GM12865 (cell line): ENCODE measurements at regions not wholly inside any gene's neighbourhood (a gene's known extent, or its start where the extent isn't known, plus 50 kb on each side); places are given as distances from the start of the nearest gene placed in this dataset.

ENCODE experiments used
- DNase-seq: peaks from one replicate; pipeline ENCODE4 v3.0.0; 2010; ENCODE audit warnings: low read depth
- H3K4me3 ChIP-seq: 2 replicates; pipeline ENCODE4 v1.5.1; 2011; ENCODE audit warnings: mild to moderate bottlenecking, low read depth, low read length, control low read depth
- CTCF ChIP-seq: IDR thresholded peaks from 2 replicates; pipeline ENCODE4 v1.5.1; 2011; ENCODE audit warnings: low read length, control low read depth, low read depth, inconsistent platforms; ENCODE audit not compliant: insufficient read depth; ENCODE audit errors: missing control alignments

DNA sequence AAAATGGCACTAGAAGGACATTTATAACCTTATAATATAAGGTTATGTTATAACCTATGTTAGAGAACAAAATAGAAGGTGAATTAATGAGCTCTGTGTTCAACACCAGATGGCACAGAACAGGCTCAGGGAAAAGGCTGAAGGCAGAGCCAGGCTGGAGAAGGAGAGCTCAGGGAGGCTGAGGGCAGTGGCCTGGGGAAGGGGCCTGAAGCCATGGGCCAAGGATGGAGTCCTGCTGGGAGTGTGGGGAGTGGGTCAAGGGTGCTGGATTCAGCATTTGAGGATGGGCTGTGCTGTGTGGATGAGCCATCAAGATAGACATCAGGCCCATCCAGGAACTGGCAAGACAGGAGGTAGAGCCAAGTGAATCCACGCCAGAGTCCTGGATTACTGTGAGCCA is 218.8 kb downstream of the ZNF248 start:
- H3K4me3 ChIP-seq: no peak overlapping the region
- DNase-seq: no peak
- no peak for TF ChIP-seq CTCF

DNA sequence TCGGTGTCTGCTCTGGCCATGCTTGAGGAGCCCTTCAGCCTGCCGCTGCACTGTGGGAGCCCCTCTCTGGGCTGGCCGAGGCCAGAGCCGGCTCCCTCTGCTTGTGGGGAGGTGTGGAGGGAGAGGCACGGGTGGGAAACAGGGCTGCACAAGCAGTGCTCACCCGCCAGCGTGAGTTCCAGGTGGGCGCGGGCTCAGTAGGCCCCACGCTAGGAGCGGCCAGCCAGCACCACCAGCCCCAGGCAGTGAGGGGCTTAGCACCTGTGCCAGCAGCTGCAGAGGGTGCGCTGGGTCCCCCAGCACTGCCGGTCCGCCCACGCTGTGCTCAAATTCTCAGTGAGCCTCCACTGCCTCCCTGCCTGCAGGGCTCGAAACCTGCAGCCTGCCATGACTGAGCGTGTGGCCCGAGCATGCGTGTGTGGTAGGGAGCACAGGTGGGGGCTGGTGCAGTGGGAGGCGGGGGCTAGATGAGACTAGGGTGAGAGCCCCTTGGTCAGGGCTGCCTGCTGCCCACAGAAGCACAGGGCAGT is 223.0 kb downstream of the ZNF248 start:
- H3K4me3 ChIP-seq: no peak overlapping the region
- DNase-seq: no peak
- TF ChIP-seq CTCF: no peak

- no peak overlapping the region for H3K4me3 ChIP-seq
- no peak for TF ChIP-seq CTCF
- DNase-seq: no peak
Measured at GRCh38 chr10:37632641-37633040, 224.8 kb downstream of the ZNF248 start.

- no peak for DNase-seq
- H3K4me3 ChIP-seq: no peak overlapping the region
- TF ChIP-seq CTCF: no peak
Measured at GRCh38 chr10:37623506-37623905, 233.9 kb downstream of the ZNF248 start.

- TF ChIP-seq CTCF: no peak
- H3K4me3 ChIP-seq: no peak overlapping the region
- no peak for DNase-seq
Measured at GRCh38 chr10:37619336-37619735, 238.1 kb downstream of the ZNF248 start.

- no peak for TF ChIP-seq CTCF
- DNase-seq: no peak
- H3K4me3 ChIP-seq: no peak overlapping the region
Measured at GRCh38 chr10:37588299-37588698, 269.1 kb downstream of the ZNF248 start.

DNA sequence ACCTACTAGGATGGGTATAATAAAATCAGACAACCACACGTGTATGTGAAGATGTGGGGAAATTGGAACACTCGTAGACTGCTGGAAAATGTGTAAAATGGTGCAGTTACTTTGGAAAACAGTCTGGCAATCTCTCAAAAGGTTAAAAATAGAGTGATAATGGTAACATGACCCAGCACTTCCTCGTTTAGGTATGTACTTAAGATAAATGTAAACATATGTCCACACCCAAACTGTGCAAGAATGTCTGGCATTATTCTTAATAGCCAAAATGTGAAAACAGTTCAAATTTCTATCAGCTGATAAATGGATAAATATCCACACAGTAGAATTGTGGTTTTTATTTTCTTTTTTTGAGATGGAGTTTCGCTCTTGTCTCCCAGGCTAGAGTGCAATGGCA is 272.8 kb downstream of the ZNF248 start:
- TF ChIP-seq CTCF: no peak
- DNase-seq: no peak
- H3K4me3 ChIP-seq: no peak overlapping the region
